OCI-LY7 (cell line): ENCODE measurements at regions not wholly inside any gene's neighbourhood (a gene's known extent, or its start where the extent isn't known, plus 50 kb on each side); places are given as distances from the start of the nearest gene placed in this dataset.

Experiments
- CTCF ChIP-seq: fragments of 200-600 bp; sonication (generic); conservative IDR thresholded peaks from 2 replicates; pipeline ENCODE4 v1.5.1; 2014; ENCODE audit warnings: mild to moderate bottlenecking, antibody characterized with exemption, low read length, moderate library complexity, mixed read lengths
- EZH2phosphoT487 ChIP-seq: fragments of 200-600 bp; sonication (generic); IDR thresholded peaks from 2 replicates; pipeline ENCODE4 v1.6.1; 2018; ENCODE audit warnings: low read depth, borderline replicate concordance, mild to moderate bottlenecking, mixed run types, antibody characterized with exemption, low read length, moderate library complexity, mixed read lengths

- TF ChIP-seq CTCF: no peak
- no peak for TF ChIP-seq EZH2phosphoT487
Measured at GRCh38 chr11:70495351-70496310, 97.3 kb downstream of the CTTN start.
